ENCODE measurements at regions not wholly inside any gene's neighbourhood (a gene's known extent, or its start where the extent isn't known, plus 50 kb on each side); places are given as distances from the start of the nearest gene placed in this dataset.
"Not testable (repeated sequence)": the region's sequence is repeated elsewhere in the genome, so short reads cannot be mapped to it uniquely, and the experiment has no call there.

DNA sequence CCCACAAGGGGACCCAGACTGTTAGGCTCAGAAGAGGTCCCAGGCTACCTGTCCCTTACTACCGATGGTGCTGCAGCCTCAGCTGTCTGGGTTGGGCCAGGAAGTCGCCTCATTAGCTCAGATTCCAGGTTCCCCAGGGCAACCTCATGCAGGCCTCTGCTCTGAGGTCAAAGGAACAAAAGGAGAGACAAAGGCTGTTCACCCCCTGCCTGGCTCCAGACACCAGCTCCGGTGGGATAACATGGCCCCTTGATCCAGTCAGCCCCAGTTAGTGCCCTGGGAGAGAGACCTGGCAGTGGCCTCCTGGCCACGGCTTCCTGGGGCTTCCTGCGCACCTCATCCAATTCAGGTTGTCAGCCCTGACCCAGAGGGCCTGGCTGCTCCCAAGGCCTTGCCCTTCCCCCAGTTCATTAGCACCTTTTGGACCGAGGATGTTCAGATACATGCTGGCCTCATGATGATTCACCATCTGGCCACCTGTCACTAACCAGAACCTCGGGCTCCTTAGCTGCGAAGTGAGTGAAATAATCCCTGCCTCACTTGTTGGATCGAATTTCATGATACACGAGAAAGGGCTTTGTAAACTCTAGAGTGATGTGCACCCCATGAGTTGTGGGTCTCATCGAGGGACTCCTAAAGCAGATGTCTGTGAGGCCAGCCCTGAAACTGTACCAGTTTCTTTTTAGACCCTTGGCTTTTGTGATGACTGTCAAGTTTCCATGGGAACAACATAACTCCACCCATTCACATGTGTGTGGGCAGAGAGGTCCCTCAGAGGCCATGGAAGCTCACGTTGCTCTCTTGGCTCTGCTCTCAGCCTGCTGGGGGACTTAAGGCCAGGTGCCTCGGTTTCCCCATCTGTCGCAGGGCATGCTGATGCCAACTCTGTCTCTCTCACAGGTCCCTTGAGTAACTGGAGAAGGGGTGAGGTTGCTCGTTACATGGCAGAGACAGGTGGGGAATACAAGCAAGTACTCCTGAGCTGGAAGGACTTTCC lies 79.5 kb upstream of the PCBD1 start:
- DNase-seq = no peak

DNA sequence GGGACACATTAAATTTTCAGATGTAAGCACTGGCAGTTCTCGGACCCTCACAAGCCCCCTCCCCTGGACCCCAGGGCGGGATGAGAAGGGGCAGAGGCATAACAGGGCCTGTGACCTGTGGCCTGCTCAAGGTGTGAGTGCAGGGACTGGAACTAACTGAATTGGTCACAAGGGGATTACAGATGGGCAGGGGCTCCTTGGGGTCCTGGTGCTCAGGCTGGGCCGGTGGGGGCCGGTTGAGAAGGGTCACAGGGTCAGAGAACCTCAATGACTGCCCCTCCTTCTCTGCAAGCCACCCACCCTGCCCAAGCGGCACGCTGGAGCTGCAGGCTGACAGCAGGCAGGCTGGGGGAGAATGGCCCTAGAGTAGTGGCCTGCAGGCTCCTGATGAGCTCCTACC lies 80.8 kb upstream of the PCBD1 start:
- DNase-seq = no peak

DNA sequence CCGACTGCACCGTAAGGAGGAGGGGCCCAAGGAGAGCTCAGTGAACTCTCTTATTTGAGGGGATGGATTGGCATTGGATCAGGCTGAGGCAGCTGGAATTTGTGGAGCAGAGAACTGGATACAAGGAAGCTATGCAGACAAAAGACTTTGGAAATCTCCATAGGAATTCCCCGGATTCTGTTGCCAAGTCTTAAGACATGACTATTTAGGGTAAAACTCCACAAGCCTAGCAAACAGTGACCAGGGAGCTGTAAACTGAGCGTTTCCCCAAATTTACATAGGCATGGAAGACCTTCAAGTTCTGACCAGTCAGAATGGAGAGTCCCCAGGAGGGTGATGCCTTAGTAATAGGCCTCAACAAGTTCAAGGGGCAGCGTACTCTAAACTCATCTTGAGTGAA lies 82.5 kb upstream of the PCBD1 start:
- DNase-seq = no peak

- no peak for DNase-seq
These were observed 84.9 kb upstream of the PCBD1 start for GRCh38 chr10:70973275-70973674.

DNA sequence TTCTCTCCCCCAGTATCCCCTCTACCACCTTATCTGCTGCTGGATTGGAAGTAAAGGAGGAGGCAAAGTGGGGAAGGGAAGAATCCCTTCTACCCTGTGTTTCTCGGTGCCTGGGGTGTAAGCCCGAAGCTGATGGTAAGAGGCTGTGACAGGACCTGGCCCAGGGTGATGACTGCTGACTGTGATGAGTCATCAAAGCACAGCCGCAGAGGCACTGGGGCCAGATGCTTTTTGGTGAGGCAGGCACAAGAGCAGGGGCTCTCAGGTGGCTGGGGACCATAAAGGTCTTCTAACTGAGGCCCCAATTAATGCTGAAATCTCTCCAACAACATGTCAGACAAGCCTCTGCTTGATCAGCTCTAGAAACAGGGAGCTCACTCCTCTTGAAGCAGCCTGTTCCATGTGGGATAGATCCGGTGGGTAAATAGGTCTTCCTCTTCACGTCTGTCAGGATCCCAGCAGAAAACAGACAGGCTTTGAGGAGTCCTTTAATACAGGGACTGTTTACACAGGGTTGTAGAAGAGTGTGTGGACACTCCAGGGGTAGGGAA lies 86.1 kb upstream of the PCBD1 start:
- DNase-seq = no peak

DNA sequence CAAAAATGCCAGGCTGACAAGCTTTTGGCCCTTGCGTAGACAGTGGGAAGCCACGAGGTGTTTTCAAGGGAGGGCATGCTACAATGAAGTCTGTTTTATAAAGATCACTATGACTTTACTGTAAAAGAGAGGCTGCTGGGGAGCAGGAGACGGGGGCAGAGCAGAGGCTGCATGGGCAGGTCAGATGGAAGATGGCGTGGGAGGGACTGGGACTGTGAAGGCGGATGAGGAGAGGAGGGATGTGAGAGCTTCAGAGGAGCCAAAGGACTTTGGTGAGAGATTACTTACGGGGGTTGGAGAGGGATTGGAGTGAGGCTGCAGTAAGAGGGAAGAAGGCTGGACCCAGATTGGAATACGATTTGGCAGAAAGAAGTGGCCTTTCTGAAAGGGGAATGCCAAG lies 86.6 kb upstream of the PCBD1 start:
- DNase-seq = no peak

- DNase-seq = no peak
These were observed 87.8 kb upstream of the PCBD1 start for GRCh38 chr10:70976063-70976695.

GRCh38 chr10:70977625-70978024 lies 89.3 kb upstream of the PCBD1 start:
- DNase-seq = no peak

- DNase-seq = no peak
These were observed 89.8 kb upstream of the PCBD1 start for GRCh38 chr10:70978181-70978580.

- DNase-seq = no peak
These were observed 90.6 kb upstream of the PCBD1 start for GRCh38 chr10:70978816-70979480.

DNA sequence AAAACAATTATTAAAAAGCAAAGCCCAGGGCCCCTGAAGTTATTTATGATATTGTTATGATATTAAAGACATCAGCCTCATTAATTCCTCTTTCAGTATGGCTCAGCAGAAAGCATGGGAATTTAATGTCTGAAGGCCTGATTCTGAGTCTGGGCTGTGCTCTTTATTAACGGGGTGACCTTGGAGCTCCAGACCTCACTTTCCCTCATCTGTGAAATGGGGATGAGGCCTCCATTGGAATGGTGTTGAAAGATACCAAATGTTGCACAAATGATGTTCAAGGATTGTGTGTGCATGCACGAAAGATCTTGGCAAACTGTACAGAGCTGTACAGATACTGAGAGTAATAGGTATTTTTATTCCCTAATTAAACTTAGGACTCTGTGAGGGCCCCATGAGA lies 92.3 kb upstream of the PCBD1 start:
- DNase-seq = no peak

- DNase-seq = no peak
These were observed 92.9 kb upstream of the PCBD1 start for GRCh38 chr10:70981171-70981836.

- DNase-seq = no peak
These were observed 93.6 kb upstream of the PCBD1 start for GRCh38 chr10:70981936-70982335.

DNA sequence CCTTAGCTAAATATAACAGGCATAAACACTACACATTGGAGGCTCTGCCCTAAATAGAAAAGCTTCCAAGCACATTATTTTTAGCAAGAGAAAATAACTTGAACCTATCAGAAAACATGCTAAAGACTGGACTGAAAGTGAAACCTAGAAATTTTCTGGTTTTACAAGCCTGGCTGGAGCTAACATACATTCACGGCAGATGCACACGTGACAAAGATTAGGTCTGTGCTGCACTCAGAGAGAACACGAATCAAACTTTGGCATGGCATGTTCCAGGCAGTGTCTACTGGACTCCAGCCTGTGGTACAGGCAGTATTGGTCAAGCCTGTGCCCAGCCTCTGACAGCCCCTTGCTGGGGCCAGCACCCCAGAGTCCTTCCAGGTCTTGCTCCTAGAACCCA lies 94.1 kb upstream of the PCBD1 start:
- DNase-seq = no peak

- no peak for DNase-seq
These were observed 96.8 kb upstream of the PCBD1 start for GRCh38 chr10:70984986-70985722.

DNA sequence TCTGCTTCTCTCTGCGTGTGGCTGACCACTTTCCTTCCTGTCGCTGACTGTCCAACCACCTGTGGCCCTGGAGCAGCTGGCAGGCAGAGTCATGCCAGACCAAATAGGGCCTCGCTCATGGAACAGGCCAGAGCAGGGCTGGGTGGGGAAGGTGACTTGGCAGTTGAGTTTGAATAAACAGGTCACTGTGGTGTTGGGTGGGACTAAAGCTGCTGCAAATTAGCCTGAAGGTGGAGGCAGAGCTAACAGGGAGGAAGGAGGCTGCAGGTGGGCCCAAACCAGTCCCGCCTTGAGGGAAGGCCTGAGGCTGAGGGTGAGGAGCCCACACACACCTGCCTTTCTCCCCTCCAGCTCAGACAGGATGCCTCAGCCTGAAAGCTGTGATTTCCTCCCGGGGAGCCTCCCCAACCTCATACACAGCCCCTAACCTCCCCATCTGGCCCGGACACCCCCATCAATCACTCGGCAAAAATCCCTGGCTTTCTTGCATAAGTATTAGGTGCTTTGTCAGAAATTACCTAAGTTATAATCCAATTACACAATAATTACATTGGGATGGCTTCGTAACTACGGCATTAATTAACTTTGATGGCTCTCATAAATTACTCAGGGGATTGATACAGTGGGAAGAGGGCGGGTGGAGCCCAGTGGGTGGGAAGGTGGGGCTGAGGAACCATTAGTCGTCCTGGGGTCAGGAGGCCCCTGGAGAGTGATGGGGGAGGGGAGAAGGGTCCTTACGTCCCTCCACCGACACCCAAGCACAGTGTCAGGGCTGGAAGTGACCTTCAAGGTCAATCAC lies 97.7 kb upstream of the PCBD1 start:
- DNase-seq = no peak

- DNase-seq = no peak
These were observed 98.2 kb upstream of the PCBD1 start for GRCh38 chr10:70986623-70986950.

DNA sequence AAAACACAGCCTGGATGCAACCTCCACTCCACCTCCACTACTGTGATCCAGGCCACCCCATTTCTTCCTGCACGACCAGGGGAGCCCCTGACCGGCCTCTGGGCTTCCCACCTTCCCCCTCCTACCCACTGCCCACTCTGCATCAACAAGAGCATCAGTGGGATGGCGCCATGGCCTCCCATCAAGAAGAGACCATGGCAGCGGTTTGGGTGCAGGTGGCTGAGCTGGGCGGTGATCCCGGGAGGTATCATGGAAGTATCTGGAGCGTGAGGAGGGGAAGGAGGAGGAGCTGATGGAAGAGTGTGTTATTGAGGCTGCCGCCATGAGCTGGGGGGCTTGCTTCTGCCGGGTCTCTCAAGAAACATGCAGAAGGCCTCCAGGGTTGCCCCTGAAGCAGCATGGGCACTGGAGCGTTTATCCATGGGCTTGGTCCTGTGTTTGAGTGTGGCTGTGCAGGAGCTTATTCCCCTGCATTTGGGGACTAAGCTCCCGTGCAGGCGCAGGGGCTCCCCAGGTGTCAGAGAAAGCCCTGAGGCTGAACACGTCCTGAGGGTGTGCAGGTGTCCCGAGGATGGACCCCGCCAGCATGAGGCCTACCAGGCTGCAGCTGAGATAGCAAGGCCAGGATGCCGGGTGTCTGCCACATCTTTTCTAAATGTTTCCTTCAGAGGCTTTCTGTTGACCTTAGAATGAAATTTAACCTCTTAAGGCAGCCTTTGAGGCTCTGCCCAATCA lies 99.2 kb upstream of the PCBD1 start:
- no peak for DNase-seq

- DNase-seq = not testable (repeated sequence)
These were observed 101.8 kb upstream of the PCBD1 start for GRCh38 chr10:70990156-70990555.

DNA sequence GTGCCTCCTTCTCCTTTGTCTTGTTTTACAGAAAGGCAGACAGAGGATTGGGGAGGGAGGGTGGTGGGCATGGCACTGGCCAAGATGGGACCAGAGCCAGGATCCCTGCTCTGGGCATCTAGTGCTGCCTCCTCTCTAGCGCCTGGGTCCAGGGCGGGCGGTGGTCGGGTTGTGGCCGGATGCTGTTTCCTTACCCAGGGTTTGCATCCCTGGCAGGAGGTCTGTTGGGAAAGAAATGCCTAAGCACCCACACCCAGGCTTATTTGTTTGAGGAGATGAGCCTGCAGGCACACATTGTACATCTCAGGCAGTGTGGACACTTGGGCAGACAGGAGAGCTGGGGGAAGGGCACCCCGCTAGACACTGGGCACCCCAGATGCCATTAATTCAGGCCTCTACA lies 102.3 kb upstream of the PCBD1 start:
- DNase-seq = no peak

All from SHP77 (cell line).